Stimulated activated naive CD8-positive, alpha-beta T cell treated with anti-CD3 and anti-CD28 coated beads, Interleukin-15, Interleukin-2, amounts not matched to agents 100 U/mL and 50 U/mL, for 24 hours (primary cell): ENCODE measurements at regions not wholly inside any gene's neighbourhood (a gene's known extent, or its start where the extent isn't known, plus 50 kb on each side); places are given as distances from the start of the nearest gene placed in this dataset.

ENCODE experiments used
- ATAC-seq: fragments of 150-1000 bp; cut with Tn5 transposase; one replicate; pipeline ENCODE4 v1.10.0; 2021
- DNase-seq: peaks from one replicate; pipeline ENCODE4 v3.0.0; 2021

DNA sequence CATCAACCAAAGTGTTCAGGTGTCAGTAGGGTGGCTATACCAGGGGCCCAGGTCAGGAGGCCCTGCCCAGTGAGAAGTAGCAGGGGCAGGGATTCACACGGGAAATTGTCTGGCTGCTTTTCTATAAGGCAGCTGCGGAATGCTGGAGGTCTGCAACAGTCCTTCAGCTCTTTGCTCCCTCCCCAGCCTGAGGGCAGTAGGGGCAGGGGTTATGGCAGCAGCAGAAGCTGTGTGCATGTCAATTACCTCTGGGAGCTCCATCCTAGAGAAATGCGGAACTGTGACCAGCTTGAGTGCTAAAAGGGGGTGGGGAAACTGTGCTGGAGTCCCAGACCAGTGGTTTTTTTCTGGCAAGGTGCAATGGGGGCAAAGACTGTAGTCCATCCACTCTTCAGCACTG lies 810.4 kb downstream of the PCDH7 start:
- no peak for DNase-seq
- ATAC-seq, result no peak

DNA sequence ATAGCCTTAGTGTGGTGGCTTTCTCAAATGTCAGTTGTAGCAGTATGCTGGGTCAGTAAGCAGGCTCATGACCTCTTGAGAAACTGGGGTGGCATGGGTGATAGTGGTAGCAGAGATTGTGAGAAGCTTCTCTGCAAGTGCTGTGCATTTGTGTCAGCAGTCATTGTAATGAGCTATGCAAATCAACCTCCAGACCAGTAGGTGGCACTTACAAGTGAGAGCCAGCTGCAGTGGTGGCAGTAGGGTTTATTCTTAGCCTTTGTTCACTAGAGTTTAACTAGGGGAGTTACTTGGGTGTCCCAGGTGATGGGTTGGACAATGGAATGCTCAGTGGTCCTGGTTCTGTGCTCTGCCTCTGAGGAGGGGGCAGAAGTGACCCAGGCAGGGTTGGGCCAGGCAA lies 818.7 kb downstream of the PCDH7 start:
- ATAC-seq (no peak), DNase-seq (no peak)

GRCh38 chr4:31539284-31540069 lies 819.3 kb downstream of the PCDH7 start:
- no peak for DNase-seq
- ATAC-seq, result no peak

- ATAC-seq, result no peak
- DNase-seq, result no peak
These were observed 825.2 kb downstream of the PCDH7 start for GRCh38 chr4:31545330-31545729.

DNA sequence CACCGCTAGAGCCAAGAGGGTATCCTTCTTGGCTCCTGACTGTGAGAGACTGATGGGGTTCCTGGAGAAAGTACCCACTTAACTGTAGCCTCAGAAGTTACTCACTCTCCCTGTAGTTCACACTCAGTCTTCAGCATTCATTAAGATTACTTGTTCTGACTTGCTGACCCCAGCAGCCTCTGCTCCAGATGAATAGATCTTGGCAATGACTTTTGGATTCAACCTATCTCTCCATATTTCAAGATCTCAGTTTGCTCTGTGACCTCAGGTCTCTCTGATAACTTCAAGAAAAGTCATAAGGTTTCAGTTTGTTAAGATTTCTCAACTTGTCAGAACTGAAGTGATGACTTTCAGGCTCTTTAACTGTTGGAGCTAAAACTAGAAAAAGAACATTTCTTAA lies 825.6 kb downstream of the PCDH7 start:
- ATAC-seq (no peak), DNase-seq (no peak)

DNA sequence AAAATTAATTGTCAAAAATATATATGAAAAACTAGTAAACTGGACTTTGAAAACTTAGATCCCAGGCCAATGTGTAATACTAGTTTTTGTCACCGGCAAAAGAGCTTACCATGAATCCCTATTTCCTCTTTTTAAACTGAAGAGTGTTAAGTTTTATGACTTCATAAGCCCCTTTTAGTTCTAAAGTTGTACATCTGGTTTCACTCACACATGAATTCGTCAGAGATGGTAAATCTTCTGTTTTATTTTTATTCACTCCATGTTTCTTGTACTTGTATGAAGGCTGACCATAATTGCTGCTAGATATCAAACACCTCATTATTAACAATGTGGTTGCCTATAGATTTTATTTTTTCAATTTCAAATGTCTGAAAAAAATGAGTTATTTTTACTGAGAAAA lies 827.9 kb downstream of the PCDH7 start:
- ATAC-seq (no peak), DNase-seq (no peak)

- ATAC-seq (no peak), DNase-seq (no peak)
These were observed 828.7 kb downstream of the PCDH7 start for GRCh38 chr4:31548823-31549222.

- no peak for DNase-seq
- ATAC-seq, result no peak
These were observed 829.1 kb downstream of the PCDH7 start for GRCh38 chr4:31549256-31549655.

DNA sequence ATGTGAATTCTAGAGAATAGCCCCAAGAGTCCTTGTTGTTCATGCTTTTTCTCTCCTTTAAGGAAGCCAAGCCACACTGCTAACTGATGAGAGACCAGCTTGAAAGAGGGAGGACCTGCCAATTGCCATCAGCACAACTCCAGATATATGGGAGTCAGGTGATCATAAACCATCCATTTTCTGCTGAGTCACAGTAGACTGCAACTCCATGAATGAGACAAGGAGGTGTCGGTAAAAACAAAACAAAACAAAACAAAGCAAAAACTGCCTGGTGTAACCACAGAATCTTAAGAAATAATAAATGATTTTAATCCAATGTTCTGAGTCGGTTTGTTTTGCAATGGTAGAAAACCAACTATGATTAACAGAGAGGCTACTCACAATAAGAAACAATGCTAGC lies 837.3 kb downstream of the PCDH7 start:
- ATAC-seq (no peak), DNase-seq (no peak)

DNA sequence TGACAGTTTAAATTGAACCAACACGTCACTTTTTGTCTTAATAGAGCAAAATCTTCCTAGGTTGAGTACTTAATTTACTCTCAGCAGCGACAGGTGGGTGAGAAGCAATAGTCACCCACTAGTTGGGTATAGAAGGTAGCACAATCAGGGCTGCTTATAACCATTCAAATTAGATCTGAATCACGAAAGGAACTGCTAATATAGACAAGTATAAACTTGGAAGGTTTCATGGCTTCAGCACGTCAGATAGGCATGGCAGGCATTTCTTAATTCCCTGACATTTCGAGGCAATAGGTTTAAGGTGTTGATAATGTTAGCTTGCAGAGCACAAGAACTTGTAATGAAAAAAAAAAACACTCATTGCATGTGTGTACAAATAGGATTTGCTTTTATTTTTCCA lies 853.4 kb downstream of the PCDH7 start:
- ATAC-seq, result no peak

DNA sequence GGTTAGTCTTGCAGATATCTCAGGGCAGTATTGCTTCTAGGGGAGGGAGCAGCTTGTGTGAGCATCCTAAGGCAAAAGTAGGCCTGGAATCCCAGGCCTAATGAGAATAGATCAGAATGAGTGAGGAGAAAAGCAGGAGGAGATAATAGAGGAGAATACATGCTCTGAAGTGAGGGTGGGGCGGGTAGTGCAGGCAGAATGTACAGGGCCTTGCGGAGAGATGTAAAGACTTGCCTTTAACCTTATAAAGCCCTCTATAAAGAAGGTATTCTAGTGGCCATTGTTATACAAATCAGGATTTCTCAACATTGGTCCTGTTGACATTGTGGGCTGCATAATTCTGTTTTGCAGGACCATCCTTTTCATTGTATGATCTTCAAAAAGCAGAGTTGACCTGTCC lies 855.3 kb downstream of the PCDH7 start:
- no peak for DNase-seq
- no peak for ATAC-seq

More for the DNA sequence above, 853.4 kb downstream of the PCDH7 start:
- DNase-seq, result no peak

GRCh38 chr4:31580843-31581242 lies 860.7 kb downstream of the PCDH7 start:
- ATAC-seq (no peak), DNase-seq (no peak)

GRCh38 chr4:31585503-31585902 lies 865.3 kb downstream of the PCDH7 start:
- ATAC-seq, result no peak

GRCh38 chr4:31592293-31592692 lies 872.1 kb downstream of the PCDH7 start:
- no peak for ATAC-seq

More at GRCh38 chr4:31585503-31585902, 865.3 kb downstream of the PCDH7 start:
- DNase-seq, result no peak

DNA sequence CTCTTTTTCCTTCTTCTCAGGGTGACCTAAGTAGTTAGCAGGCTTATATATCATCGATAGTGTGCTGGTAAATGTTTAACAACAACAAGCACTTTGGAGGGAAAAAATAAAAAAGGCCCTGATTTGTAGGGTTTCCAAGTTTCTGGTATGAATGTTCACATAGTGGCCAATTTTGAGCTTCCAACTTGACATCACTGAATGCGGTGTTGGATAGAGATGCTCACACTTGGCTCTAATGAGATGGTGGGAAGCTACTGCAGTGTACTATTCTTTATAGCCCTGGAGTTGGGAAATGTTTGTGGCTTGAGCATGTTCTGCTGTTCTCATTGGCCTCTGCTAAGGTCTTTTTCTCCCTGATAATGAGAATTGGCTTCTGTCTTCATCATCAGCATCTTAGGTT lies 875.3 kb downstream of the PCDH7 start:
- no peak for ATAC-seq

More at GRCh38 chr4:31592293-31592692, 872.1 kb downstream of the PCDH7 start:
- DNase-seq, result no peak

GRCh38 chr4:31598639-31599038 lies 878.5 kb downstream of the PCDH7 start:
- DNase-seq, result no peak
- ATAC-seq, result no peak

More for the DNA sequence above, 875.3 kb downstream of the PCDH7 start:
- DNase-seq, result no peak

GRCh38 chr4:31601793-31602192 lies 881.6 kb downstream of the PCDH7 start:
- no peak for DNase-seq
- ATAC-seq, result no peak

DNA sequence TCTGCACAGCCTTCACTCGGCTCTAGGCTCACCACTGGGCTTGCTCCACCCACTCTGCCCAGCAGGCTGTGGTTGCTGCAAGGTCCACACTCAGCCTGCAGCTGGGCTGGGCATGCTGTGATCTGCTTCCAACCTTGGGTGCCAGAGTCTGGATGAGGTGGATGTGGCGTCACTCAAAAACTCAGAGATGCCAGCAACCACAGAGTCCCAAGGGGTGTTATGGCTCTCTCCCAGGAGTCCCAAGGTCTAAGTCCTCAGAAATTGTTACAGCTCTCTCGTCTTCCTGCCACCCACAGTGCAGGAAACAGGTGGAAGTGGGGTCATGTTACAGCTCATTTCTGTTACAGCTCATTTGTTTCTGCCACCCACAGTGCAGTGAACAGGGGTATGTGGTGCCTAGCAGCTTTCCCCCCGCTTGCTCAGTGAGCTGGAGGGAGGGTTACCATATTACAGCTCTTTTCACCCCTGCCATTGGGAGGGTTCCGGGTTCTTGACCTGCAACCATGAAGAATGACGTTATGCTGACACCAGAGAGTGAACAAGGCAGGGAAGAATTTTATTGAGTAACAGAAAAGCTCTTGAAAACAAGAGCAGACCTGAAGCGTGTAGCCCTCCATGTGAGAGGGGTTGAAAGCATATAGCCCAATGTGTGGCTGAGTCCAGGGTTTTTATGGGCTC lies 893.9 kb downstream of the PCDH7 start:
- DNase-seq (no peak), ATAC-seq (peak; percentile 23)

GRCh38 chr4:31617667-31618066 lies 897.5 kb downstream of the PCDH7 start:
- no peak for DNase-seq
- ATAC-seq, result no peak

DNA sequence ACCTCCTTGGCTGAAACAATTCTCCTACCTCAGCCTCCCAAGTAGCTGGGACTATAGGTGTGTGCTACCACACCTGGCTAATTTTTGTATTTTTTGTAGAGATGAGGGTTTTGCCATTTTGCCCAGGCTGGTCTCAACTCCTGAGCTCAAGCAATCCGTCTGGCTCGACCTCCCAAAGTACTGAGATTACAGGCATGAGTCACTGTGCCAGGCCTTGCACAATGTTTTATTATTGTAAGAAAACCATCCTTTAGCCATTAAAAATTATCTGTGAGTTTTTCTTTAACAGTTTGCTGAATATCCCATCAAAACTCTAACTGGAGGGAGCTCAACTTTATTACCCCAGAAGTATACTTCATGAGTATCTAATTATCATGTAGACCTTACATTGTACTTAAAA lies 900.3 kb downstream of the PCDH7 start:
- DNase-seq, result no peak
- ATAC-seq, result no peak

DNA sequence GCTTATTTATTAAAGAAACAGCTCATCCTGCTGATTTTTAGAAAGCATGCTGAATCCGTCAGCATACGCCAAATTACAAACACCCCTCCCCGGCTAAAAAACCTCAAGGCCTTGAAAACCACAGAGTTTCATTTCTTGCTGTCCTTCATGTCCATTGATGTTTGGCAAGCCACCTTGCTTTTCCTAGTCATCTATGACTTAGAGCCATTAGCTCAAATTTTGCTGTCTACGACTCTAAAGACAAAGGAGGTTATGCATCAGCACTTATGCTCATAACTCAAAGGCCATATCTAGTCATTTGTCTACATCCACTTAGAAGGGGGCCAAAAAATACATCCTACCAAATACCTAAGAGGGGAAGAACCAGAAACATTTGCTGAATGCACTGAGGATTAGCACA lies 925.1 kb downstream of the PCDH7 start:
- ATAC-seq, result no peak
- no peak for DNase-seq

- ATAC-seq (no peak), DNase-seq (no peak)
These were observed 927.6 kb downstream of the PCDH7 start for GRCh38 chr4:31647786-31648185.

DNA sequence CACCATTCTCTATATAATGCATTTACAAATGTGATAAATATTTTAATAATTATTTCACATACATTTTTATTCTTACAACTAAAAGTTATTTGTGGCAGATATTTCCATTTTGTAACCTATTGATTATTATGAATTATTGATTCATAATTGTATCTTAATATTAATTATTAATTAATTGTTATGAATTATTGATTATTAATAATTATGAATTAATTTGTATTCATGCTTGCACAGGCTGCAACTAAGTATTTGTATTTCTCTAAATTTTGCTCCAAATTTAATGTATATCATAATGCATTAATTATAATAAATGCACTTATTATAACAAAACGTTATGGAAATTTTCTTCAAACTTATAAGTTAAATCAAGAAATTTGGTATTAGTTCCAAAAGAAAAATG lies 929.7 kb downstream of the PCDH7 start:
- ATAC-seq (no peak), DNase-seq (no peak)

GRCh38 chr4:31651541-31651940 lies 931.4 kb downstream of the PCDH7 start:
- ATAC-seq (no peak), DNase-seq (no peak)
